Common myeloid progenitor, CD34-positive (primary cell): ENCODE measurements at regions not wholly inside any gene's neighbourhood (a gene's known extent, or its start where the extent isn't known, plus 50 kb on each side); places are given as distances from the start of the nearest gene placed in this dataset.

Experiments used
- CTCF ChIA-PET: fragments of 350-600 bp; sonication (Branson Sonifier 250); formaldehyde crosslinking; loops from one replicate; lab custom pipeline; 2021; ENCODE audit warnings: antibody characterized with exemption; lab: Charles Lee
- POLR2A ChIA-PET: fragments of 350-600 bp; sonication (Branson Sonifier 250); formaldehyde crosslinking; loops from one replicate; lab custom pipeline; 2021; ENCODE audit warnings: antibody characterized with exemption; lab: Charles Lee
- DNase-seq, 3 donors: peaks; one replicate each; pipeline versions ENCODE4 v3.0.0 to v3.0.0-alpha.2; 2013
- H3K27ac ChIP-seq, 2 experiments: 1 replicate in 1 of 2; 2 replicates in 1 of 2; pipeline ENCODE4 v1.7.0; 2013; ENCODE audit warnings: inconsistent platforms in 2 of 2, low read length in 2 of 2, mild to moderate bottlenecking in 2 of 2, low read depth in 1 of 2, moderate library complexity in 1 of 2; ENCODE audit not compliant: severe bottlenecking in 2 of 2, insufficient read depth in 1 of 2, poor library complexity in 1 of 2
- H3K27me3 ChIP-seq, 5 experiments: replicated peaks in 2 of 5; 1 replicate in 3 of 5; 2 replicates in 2 of 5; pipeline versions ENCODE4 v1.6.1 to v1.7.0; 2013; ENCODE audit warnings: low read length in 4 of 5, mild to moderate bottlenecking in 2 of 5, moderate library complexity in 2 of 5, inconsistent platforms in 1 of 5; ENCODE audit not compliant: insufficient read depth in 5 of 5, control insufficient read depth in 4 of 5
- H3K36me3 ChIP-seq, 4 experiments: 1 replicate in 2 of 4; 2 replicates in 2 of 4; pipeline versions ENCODE4 v1.6.1 to v1.7.0; 2013; ENCODE audit warnings: low read length in 3 of 4, control low read depth in 1 of 4, mild to moderate bottlenecking in 1 of 4; ENCODE audit not compliant: control insufficient read depth in 4 of 4, insufficient read depth in 4 of 4
- H3K4me1 ChIP-seq, 4 experiments: 1 replicate in 3 of 4; 2 replicates in 1 of 4; pipeline versions ENCODE4 v1.6.1 to v1.7.1; 2013; ENCODE audit warnings: low read length in 3 of 4, mild to moderate bottlenecking in 3 of 4, control low read depth in 1 of 4, inconsistent platforms in 1 of 4, moderate library complexity in 1 of 4; ENCODE audit not compliant: control insufficient read depth in 4 of 4, insufficient read depth in 4 of 4; ENCODE audit errors: control extremely low read depth in 1 of 4
- H3K4me3 ChIP-seq, 7 experiments: 1 replicate in 4 of 7; 2 replicates in 3 of 7; pipeline versions ENCODE4 v1.5.1 to v1.7.0; 2013; ENCODE audit warnings: mild to moderate bottlenecking in 7 of 7, low read length in 6 of 7, moderate library complexity in 6 of 7, inconsistent platforms in 2 of 7, low read depth in 2 of 7, control low read depth in 1 of 7; ENCODE audit not compliant: insufficient read depth in 4 of 7, control insufficient read depth in 1 of 7; ENCODE audit errors: extremely low read depth in 1 of 7
- H3K9me3 ChIP-seq, 5 experiments: 1 replicate in 4 of 5; 2 replicates in 1 of 5; pipeline versions ENCODE4 v1.6.1 to v1.7.1; 2013; ENCODE audit warnings: low read length in 4 of 5, mild to moderate bottlenecking in 2 of 5, inconsistent platforms in 1 of 5, low read depth in 1 of 5, moderate library complexity in 1 of 5; ENCODE audit not compliant: control insufficient read depth in 4 of 5, insufficient read depth in 2 of 5; ENCODE audit errors: control extremely low read depth in 1 of 5
- WGBS: methylation state at CpG from one replicate; pipeline ENCODE4 v1.1.5; 2013; ENCODE audit not compliant: insufficient coverage; 5-methylcytosine and 5-hydroxymethylcytosine counted together

DNA sequence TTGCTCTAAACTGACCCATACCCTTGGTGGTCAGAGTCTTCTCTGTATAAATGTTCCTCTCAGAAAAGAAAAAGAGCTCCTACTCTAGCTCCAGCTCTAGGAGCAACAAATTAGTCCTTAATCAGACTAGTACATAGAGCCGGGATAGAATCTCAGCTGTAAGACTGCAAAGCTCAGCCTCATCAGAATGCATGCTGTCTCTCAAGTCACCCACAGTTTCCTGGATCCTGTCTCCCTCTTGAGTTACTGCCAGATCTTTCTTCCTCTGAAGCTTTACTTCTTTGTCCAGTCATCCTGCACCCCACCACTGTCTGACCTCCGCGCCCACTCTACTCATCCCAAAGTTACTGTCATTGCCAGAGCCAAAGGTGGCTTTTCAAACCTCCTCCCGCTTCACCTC is 139.3 kb upstream of the PRMT8 start:
- CTCF ChIA-PET = no interaction called here
- 79% methylated on average over 3 of the region's 4 CpGs for WGBS

DNA sequence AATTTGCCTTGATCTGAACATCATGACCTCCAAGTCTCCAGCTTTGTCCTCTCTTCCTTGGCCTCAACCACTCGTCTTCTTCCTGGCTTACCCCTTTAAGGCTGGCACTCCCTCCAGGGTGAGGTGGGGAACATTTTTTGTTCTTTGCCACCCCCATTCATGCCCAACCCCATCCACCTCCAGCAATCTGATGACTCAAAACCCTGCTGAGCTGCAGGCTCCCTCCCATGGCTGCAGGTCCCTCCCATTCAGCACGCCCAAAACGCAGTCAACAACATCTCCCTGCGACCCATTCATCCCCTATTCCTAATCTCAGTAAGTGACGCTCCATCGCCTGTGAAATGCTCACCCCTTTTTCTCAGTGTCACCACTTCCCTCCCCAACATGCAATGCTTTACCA is 138.8 kb upstream of the PRMT8 start:
- H3K9me3 ChIP-seq = no peaks in the 10 kb centered on the region
- no peak overlapping the region for H3K27ac ChIP-seq
- POLR2A ChIA-PET = no interaction called here
- peaks cover 2 to 33% (median 19%) of the 10 kb centered on the region in 5 experiments for H3K27me3 ChIP-seq
- 91% methylated on average over 5 of the region's 6 CpGs for WGBS
- no peaks in the 10 kb centered on the region for H3K4me1 ChIP-seq
- no peak overlapping the region for H3K4me3 ChIP-seq
- CTCF ChIA-PET = interaction anchor here (1.0 kb wide), 1 partner anchor 15 kb away, joined by 3 read pairs; no protein-coding TSS in a partner anchor
- no peaks in the 10 kb centered on the region for H3K36me3 ChIP-seq
- DNase-seq = no peak

More for the DNA sequence above, 139.3 kb upstream of the PRMT8 start:
- no peak overlapping the region for H3K27ac ChIP-seq
- H3K4me3 ChIP-seq = no peak overlapping the region
- no peaks in the 10 kb centered on the region for H3K4me1 ChIP-seq
- H3K36me3 ChIP-seq = no peaks in the 10 kb centered on the region
- POLR2A ChIA-PET = no interaction called here
- no peaks in the 10 kb centered on the region for H3K9me3 ChIP-seq
- no peak for DNase-seq
- peaks cover 2 to 33% (median 15%) of the 10 kb centered on the region in 5 experiments for H3K27me3 ChIP-seq

DNA sequence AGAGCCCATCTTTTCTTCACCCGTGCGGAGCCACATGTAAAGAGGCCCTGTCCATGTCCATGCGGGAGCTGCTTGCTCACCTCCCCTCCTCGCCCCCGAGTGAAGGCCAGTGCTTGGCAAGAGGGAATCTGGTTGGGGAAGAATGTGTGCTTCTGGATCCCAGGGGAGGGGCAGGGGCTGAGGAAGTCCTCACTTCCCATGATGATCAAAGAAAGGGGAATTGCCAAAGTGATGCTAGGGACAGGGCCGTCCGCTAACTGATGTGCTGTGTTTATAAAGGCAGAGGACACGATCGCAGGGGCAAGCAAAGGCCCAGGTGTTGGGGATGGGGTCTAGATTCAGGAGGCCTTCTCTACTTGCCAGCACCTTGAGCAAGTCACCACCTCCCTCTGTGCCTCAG is 137.4 kb upstream of the PRMT8 start:
- 93% methylated on average over 9 of the region's 9 CpGs for WGBS
- ChIA-PET POLR2A (interaction anchor here (0.5 kb wide), 1 partner anchor 204 kb away, joined by 3 read pairs; no protein-coding TSS in a partner anchor), CTCF (interaction anchor here (1.2 to 3.1 kb wide), 2 partner anchors 7 to 12 kb away, joined by 3 to 9 read pairs; no protein-coding TSS in a partner anchor)
- no peaks in the 10 kb centered on the region for H3K9me3 ChIP-seq
- no peaks in the 10 kb centered on the region for H3K36me3 ChIP-seq
- DNase-seq = no peak
- no peak overlapping the region for H3K4me3 ChIP-seq
- no peaks in the 10 kb centered on the region for H3K4me1 ChIP-seq
- H3K27me3 ChIP-seq = peaks cover 2 to 33% (median 18%) of the 10 kb centered on the region in 5 experiments
- H3K27ac ChIP-seq = no peak overlapping the region

DNA sequence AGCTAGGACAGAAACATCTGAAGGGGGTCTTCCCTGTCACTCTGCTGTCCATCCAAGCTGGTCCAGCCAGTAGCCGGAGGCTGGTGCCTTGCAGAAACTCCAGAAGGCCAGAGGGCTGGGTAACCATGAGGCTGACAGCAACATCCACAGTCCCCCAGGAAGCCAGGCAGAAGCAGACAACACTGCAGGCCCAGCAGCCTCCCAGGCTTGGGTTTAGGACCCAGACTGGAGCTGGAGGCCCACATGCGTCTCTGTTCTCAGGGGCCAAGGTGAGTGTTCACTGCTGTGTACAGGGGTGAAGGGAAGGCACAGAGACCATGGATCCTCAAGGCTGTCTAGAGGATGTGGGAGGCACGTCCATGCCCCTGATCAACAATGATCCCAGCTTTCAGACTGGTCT is 136.4 kb upstream of the PRMT8 start:
- Histone ChIP-seq H3K27me3 (peaks cover 2 to 27% (median 16%) of the 10 kb centered on the region in 5 experiments), H3K4me1 (no peaks in the 10 kb centered on the region), H3K27ac (no peak overlapping the region), H3K36me3 (no peaks in the 10 kb centered on the region), H3K4me3 (no peak overlapping the region), H3K9me3 (no peaks in the 10 kb centered on the region)
- 94% methylated on average over 3 of the region's 3 CpGs for WGBS
- CTCF ChIA-PET = interaction anchor here (1.2 to 3.1 kb wide), 2 partner anchors 8 to 13 kb away, joined by 3 to 9 read pairs; no protein-coding TSS in a partner anchor
- DNase-seq = no peak
- POLR2A ChIA-PET = no interaction called here

DNA sequence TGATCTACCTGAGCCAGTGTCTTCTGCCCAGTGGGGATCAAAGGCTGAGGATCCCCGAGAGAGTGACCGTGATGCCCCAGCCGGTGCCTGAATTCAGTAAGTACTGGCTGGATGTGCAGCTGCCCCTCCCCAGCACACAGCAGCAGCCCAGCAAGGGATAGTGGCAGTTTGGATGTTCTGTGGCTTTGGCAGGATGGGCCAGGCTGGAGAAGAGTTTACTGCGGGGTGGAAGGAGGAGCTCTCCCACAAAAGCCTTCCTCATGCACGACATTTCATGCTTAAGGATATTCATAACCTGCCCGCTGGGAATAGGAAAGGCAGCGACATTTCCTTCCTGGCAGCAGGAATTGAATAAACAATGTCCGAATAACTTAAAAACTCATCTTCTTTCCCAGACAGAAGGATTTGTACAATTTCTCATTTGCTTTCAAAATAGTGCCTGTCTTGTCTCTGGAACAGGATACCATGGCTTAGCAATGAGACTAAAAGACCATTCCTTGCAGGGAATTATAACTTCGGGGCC is 135.6 kb upstream of the PRMT8 start:
- WGBS = 84% methylated on average over 9 of the region's 9 CpGs

DNA sequence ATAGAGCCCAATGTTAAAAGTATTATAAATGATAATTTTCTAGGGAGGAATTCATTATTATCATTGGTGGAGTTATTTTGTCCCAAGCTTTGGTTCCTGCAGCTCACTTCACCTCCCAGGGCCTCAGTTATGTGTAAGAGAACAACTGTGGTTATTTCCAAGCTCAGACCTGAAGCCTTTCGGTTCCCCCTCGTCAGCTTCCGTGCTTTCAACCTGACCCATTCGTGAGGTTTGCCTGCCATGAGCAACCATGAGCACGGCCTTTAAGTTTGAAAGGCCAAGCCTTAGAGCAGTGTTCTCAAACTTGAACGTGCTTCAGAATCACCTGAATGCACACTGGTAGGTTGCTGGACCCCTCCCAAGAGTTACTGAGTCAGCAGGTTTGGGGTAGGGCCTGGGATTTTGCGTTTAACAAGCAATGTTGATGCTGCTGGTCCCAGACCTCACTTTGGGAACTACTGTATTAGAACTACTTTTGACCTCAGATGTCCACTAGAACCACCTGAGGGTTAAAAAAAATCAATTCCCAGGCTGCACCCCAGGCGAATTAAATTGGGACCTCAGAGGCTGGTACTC is 133.0 kb upstream of the PRMT8 start:
- CTCF ChIA-PET = interaction anchor here (1.3 kb wide), 1 partner anchor 16 kb away, joined by 3 read pairs; no protein-coding TSS in a partner anchor
- no peaks in the 10 kb centered on the region for H3K4me1 ChIP-seq
- no peak overlapping the region for H3K27ac ChIP-seq
- H3K4me3 ChIP-seq = no peak overlapping the region
- no peaks in the 10 kb centered on the region for H3K9me3 ChIP-seq
- peaks cover 0 to 20% (median 9%) of the 10 kb centered on the region in 5 experiments for H3K27me3 ChIP-seq
- H3K36me3 ChIP-seq = no peaks in the 10 kb centered on the region
- 82% methylated on average over 8 of the region's 8 CpGs for WGBS
- DNase-seq = no peak
- POLR2A ChIA-PET = no interaction called here

More for the DNA sequence above, 135.6 kb upstream of the PRMT8 start:
- no peak for DNase-seq
- H3K27ac ChIP-seq = no peak overlapping the region
- no peaks in the 10 kb centered on the region for H3K9me3 ChIP-seq
- ChIA-PET POLR2A (no interaction called here), CTCF (interaction anchor here (3.1 kb wide), 1 partner anchor 13 kb away, joined by 9 read pairs; no protein-coding TSS in a partner anchor)
- no peaks in the 10 kb centered on the region for H3K36me3 ChIP-seq
- H3K4me3 ChIP-seq = no peak overlapping the region
- peaks cover 2 to 21% (median 8%) of the 10 kb centered on the region in 5 experiments for H3K27me3 ChIP-seq
- no peaks in the 10 kb centered on the region for H3K4me1 ChIP-seq

DNA sequence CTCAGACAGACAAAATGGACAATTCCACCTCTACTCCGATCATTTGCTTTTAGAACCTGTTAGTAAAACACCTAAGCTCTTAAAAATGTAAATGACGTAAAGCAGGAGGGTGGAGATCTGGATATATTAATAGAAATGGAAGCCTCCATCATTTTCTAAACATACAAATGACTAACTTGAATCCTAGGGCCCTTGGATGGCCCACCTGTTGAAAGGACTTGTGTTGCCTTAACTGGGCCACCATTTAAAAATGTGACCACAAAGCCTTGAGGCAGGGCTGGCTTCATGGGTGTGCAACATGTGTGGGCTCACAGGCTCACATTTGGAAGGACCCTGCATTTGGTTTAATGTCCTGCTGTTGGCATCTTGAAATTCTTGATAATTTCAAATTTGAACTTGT is 131.5 kb upstream of the PRMT8 start:
- Histone ChIP-seq H3K4me3 (no peak overlapping the region), H3K36me3 (no peaks in the 10 kb centered on the region), H3K27ac (no peak overlapping the region), H3K9me3 (no peaks in the 10 kb centered on the region), H3K4me1 (no peaks in the 10 kb centered on the region), H3K27me3 (peaks cover 0 to 28% (median 19%) of the 10 kb centered on the region in 5 experiments)
- no CpG with 5 or more reads among the region's 2 CpGs for WGBS
- DNase-seq = no peak
- CTCF ChIA-PET = interaction anchor here (1.3 kb wide), 1 partner anchor 18 kb away, joined by 3 read pairs; no protein-coding TSS in a partner anchor
- POLR2A ChIA-PET = no interaction called here
